HL-60 (cell line): ENCODE measurements at regions not wholly inside any gene's neighbourhood (a gene's known extent, or its start where the extent isn't known, plus 50 kb on each side); places are given as distances from the start of the nearest gene placed in this dataset.

Source experiments
- GABPA ChIP-seq: IDR thresholded peaks from 2 replicates; pipeline ENCODE4 v1.6.1; 2012; ENCODE audit warnings: low read depth
- POLR2AphosphoS5 ChIP-seq: IDR thresholded peaks from 2 replicates; pipeline ENCODE4 v1.6.1; 2012; ENCODE audit warnings: low read depth
- TF ChIP-seq, protein P1 (sequence below): IDR thresholded peaks from one replicate; pipeline ENCODE4 v1.5.1; 2011; ENCODE audit warnings: low read length, control low read depth, inconsistent platforms; ENCODE audit not compliant: insufficient read depth
- TF ChIP-seq, protein P2 (sequence below): IDR thresholded peaks from 2 replicates; pipeline ENCODE4 v1.6.1; 2012; ENCODE audit warnings: low read depth; ENCODE audit not compliant: insufficient replicate concordance

DNA sequence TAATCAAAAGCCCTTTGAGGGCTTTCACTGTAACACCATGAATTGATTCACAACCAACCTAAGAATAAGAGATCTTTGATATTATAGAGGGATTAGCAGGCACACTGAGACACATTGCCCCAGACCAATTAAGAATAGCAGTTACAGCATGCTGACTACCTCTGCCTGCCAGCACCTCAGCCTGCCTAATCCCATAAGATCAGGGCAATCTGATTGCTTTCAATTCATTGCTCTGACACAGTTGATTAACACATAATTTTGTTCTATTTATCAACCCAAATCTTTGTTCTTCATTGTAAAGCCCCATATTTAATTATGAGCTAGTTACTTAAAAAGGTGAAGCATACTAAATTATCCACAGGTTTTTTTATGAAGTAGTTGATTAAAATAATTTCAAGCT is 548.8 kb upstream of the ZP4 start:
- TF ChIP-seq, protein P1, sequence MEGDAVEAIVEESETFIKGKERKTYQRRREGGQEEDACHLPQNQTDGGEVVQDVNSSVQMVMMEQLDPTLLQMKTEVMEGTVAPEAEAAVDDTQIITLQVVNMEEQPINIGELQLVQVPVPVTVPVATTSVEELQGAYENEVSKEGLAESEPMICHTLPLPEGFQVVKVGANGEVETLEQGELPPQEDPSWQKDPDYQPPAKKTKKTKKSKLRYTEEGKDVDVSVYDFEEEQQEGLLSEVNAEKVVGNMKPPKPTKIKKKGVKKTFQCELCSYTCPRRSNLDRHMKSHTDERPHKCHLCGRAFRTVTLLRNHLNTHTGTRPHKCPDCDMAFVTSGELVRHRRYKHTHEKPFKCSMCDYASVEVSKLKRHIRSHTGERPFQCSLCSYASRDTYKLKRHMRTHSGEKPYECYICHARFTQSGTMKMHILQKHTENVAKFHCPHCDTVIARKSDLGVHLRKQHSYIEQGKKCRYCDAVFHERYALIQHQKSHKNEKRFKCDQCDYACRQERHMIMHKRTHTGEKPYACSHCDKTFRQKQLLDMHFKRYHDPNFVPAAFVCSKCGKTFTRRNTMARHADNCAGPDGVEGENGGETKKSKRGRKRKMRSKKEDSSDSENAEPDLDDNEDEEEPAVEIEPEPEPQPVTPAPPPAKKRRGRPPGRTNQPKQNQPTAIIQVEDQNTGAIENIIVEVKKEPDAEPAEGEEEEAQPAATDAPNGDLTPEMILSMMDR, result no peak
- TF ChIP-seq POLR2AphosphoS5 (no peak), GABPA (no peak)
- TF ChIP-seq, protein P2, sequence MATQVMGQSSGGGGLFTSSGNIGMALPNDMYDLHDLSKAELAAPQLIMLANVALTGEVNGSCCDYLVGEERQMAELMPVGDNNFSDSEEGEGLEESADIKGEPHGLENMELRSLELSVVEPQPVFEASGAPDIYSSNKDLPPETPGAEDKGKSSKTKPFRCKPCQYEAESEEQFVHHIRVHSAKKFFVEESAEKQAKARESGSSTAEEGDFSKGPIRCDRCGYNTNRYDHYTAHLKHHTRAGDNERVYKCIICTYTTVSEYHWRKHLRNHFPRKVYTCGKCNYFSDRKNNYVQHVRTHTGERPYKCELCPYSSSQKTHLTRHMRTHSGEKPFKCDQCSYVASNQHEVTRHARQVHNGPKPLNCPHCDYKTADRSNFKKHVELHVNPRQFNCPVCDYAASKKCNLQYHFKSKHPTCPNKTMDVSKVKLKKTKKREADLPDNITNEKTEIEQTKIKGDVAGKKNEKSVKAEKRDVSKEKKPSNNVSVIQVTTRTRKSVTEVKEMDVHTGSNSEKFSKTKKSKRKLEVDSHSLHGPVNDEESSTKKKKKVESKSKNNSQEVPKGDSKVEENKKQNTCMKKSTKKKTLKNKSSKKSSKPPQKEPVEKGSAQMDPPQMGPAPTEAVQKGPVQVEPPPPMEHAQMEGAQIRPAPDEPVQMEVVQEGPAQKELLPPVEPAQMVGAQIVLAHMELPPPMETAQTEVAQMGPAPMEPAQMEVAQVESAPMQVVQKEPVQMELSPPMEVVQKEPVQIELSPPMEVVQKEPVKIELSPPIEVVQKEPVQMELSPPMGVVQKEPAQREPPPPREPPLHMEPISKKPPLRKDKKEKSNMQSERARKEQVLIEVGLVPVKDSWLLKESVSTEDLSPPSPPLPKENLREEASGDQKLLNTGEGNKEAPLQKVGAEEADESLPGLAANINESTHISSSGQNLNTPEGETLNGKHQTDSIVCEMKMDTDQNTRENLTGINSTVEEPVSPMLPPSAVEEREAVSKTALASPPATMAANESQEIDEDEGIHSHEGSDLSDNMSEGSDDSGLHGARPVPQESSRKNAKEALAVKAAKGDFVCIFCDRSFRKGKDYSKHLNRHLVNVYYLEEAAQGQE, result no peak
